Transverse colon (tissue), 4 donors: ENCODE measurements at regions not wholly inside any gene's neighbourhood (a gene's known extent, or its start where the extent isn't known, plus 50 kb on each side); places are given as distances from the start of the nearest gene placed in this dataset.

ENCODE experiments used
- DNase-seq: peaks from one replicate; pipeline ENCODE4 v3.0.0-alpha.2; 2019
- H3K27ac ChIP-seq, 4 donors: fragments of 200-600 bp; sonication (generic); 2 replicates each; pipeline ENCODE4 v1.5.1; 2016 to 2018; ENCODE audit warnings: inconsistent platforms in 4 of 4
- H3K27me3 ChIP-seq: fragments of 200-600 bp; sonication (generic); 2 replicates; pipeline ENCODE4 v1.5.1; 2017; ENCODE audit warnings: inconsistent platforms
- H3K36me3 ChIP-seq, 4 donors: fragments of 200-600 bp; sonication (generic); 2 replicates each; pipeline ENCODE4 v1.5.1; 2017 to 2019; ENCODE audit warnings: inconsistent platforms in 4 of 4
- H3K4me1 ChIP-seq, 4 donors: fragments of 200-600 bp; sonication (generic); 2 replicates each; pipeline ENCODE4 v1.5.1; 2017 to 2020; ENCODE audit warnings: inconsistent platforms in 4 of 4
- H3K4me3 ChIP-seq, 4 donors: fragments of 200-600 bp; sonication (generic); 1 replicate in 1 of 4; 2 replicates in 3 of 4; pipeline versions ENCODE4 v1.5.1 to v1.6.1; 2017 to 2019; ENCODE audit warnings: inconsistent platforms in 4 of 4
- H3K9me3 ChIP-seq, 2 donors: fragments of 200-600 bp; sonication (generic); 2 replicates each; pipeline ENCODE4 v1.5.1; 2017 to 2019; ENCODE audit warnings: inconsistent platforms in 2 of 2
- EP300 ChIP-seq: sonication (generic); formaldehyde crosslinking; IDR thresholded peaks from one replicate; pipeline ENCODE4 v1.6.1; 2017; ENCODE audit warnings: antibody characterized with exemption, low read depth
- POLR2A ChIP-seq: fragments of 450-650 bp; IDR thresholded peaks from one replicate; pipeline ENCODE4 v1.6.1; 2016; ENCODE audit warnings: antibody characterized with exemption, mild to moderate bottlenecking, moderate library complexity
- POLR2AphosphoS5 ChIP-seq, 3 donors: sonication (generic); formaldehyde crosslinking; IDR thresholded peaks; one replicate each; pipeline ENCODE4 v1.6.1; 2016; ENCODE audit warnings: antibody characterized with exemption in 3 of 3
- WGBS, 2 donors: methylation state at CpG; one replicate each; pipeline ENCODE4 v1.1.5; 2018; ENCODE audit warnings: low coverage in 1 of 2; 5-methylcytosine and 5-hydroxymethylcytosine counted together
- in situ Hi-C, 4 donors: fragments of 200-750 bp; cut with MboI; loops; one replicate each; pipeline versions ENCODE4 v1.15.0 to v1.15.1; 2017; ENCODE audit warnings: low sequenced_read_pairs in 3 of 4, low pct_ligation_motif_present in 1 of 4, low pct_unique_long_range_greater_than_20kb in 1 of 4
- intact Hi-C: fragments of 100-400 bp; cut with DNase I; formaldehyde crosslinking; loops from one replicate; pipeline ENCODE4 v1.15.1; 2023; ENCODE audit warnings: low total_unique reads
- TF ChIP-seq, protein P1 (sequence below), 5 experiments: fragments of 200-600 bp in 3 of 5; fragments of 450-650 bp in 2 of 5; sonication (generic) in 3 of 5; IDR thresholded peaks; 1 replicate in 2 of 5; 2 replicates in 3 of 5; pipeline ENCODE4 v1.5.1; 2016 to 2017; ENCODE audit warnings: antibody characterized with exemption in 5 of 5, inconsistent platforms in 3 of 5, mild to moderate bottlenecking in 2 of 5, moderate library complexity in 1 of 5

GRCh38 chr1:232250838-232251237 lies 379.1 kb downstream of the SIPA1L2 start:
- intact Hi-C loops = no loop called here
- in situ Hi-C loops = no loop called here
- Histone ChIP-seq H3K27ac (no peak overlapping the region), H3K27me3 (no peaks in the 10 kb centered on the region), H3K4me1 (peaks cover 0 to 3% (median 0%) of the 10 kb centered on the region in 4 donors), H3K36me3 (no peaks in the 10 kb centered on the region), H3K4me3 (no peak overlapping the region), H3K9me3 (no peaks in the 10 kb centered on the region)
- TF ChIP-seq, protein P1, sequence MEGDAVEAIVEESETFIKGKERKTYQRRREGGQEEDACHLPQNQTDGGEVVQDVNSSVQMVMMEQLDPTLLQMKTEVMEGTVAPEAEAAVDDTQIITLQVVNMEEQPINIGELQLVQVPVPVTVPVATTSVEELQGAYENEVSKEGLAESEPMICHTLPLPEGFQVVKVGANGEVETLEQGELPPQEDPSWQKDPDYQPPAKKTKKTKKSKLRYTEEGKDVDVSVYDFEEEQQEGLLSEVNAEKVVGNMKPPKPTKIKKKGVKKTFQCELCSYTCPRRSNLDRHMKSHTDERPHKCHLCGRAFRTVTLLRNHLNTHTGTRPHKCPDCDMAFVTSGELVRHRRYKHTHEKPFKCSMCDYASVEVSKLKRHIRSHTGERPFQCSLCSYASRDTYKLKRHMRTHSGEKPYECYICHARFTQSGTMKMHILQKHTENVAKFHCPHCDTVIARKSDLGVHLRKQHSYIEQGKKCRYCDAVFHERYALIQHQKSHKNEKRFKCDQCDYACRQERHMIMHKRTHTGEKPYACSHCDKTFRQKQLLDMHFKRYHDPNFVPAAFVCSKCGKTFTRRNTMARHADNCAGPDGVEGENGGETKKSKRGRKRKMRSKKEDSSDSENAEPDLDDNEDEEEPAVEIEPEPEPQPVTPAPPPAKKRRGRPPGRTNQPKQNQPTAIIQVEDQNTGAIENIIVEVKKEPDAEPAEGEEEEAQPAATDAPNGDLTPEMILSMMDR (IDR thresholded peaks at IDR 0.05) = no peak
- TF ChIP-seq POLR2A = no peak
- no peak for TF ChIP-seq EP300
- TF ChIP-seq POLR2AphosphoS5 (IDR thresholded peaks at IDR 0.05) = no peak
- no peak for DNase-seq
- 91% methylated on average over 3 of the region's 3 CpGs; no CpG with 5 or more reads in 1 of the 2 donors for WGBS, 2 donors

- intact Hi-C loops = no loop called here
- no peak for DNase-seq
- in situ Hi-C loops = no loop called here
- no peaks in the 10 kb centered on the region for H3K27me3 ChIP-seq
- peaks cover 0 to 3% (median 0%) of the 10 kb centered on the region in 4 donors for H3K4me1 ChIP-seq
- no peak overlapping the region for H3K4me3 ChIP-seq
- H3K36me3 ChIP-seq = no peaks in the 10 kb centered on the region
- TF ChIP-seq POLR2AphosphoS5 (IDR thresholded peaks at IDR 0.05) (no peak), POLR2A (no peak), EP300 (no peak)
- TF ChIP-seq, protein P1 (IDR thresholded peaks at IDR 0.05) = no peak
- H3K27ac ChIP-seq = no peak overlapping the region
- 81 to 82% methylated on average over 12 to 13 of the region's 13 CpGs for WGBS, 2 donors
- H3K9me3 ChIP-seq = no peaks in the 10 kb centered on the region
These were observed 379.8 kb downstream of the SIPA1L2 start for GRCh38 chr1:232249861-232250777.

DNA sequence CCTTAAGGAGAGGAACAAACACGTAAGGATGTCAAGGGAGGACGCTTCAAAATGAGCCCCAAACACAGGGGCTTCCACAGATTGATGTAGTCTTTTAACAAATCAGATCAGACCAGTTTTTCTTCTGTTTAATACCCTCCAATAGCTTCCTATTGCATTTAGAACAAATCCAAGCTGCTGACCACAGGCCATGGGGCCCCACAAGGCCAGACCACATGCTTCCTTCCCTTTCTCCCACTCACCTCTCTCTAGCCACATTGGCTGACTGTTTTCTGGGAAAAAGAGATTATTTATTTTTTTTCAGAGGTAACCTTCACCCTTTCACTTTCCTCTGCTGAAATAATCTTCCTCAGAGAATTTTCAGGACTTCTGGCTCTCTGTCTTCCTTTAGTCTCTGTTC lies 380.6 kb downstream of the SIPA1L2 start:
- H3K27me3 ChIP-seq = no peaks in the 10 kb centered on the region
- H3K27ac ChIP-seq = no peak overlapping the region
- H3K4me1 ChIP-seq = peaks cover 0 to 3% (median 0%) of the 10 kb centered on the region in 4 donors
- 71 to 80% methylated on average over 1 to 2 of the region's 2 CpGs for WGBS, 2 donors
- H3K4me3 ChIP-seq = no peak overlapping the region
- TF ChIP-seq EP300 = no peak
- TF ChIP-seq POLR2A = no peak
- TF ChIP-seq POLR2AphosphoS5 (IDR thresholded peaks at IDR 0.05) = no peak
- TF ChIP-seq, protein P1 (IDR thresholded peaks at IDR 0.05) = no peak
- in situ Hi-C loops (no loop called here), intact Hi-C loops (no loop called here)
- no peaks in the 10 kb centered on the region for H3K36me3 ChIP-seq
- H3K9me3 ChIP-seq = no peaks in the 10 kb centered on the region
- no peak for DNase-seq

- H3K4me1 ChIP-seq = peaks cover 0 to 3% (median 0%) of the 10 kb centered on the region in 4 donors
- no peak overlapping the region for H3K4me3 ChIP-seq
- H3K27me3 ChIP-seq = no peaks in the 10 kb centered on the region
- 56 to 62% methylated on average over 5 of the region's 5 CpGs for WGBS, 2 donors
- intact Hi-C loops = no loop called here
- no peak for DNase-seq
- in situ Hi-C loops = no loop called here
- H3K27ac ChIP-seq = no peak overlapping the region
- no peaks in the 10 kb centered on the region for H3K36me3 ChIP-seq
- no peak for TF ChIP-seq POLR2AphosphoS5 (IDR thresholded peaks at IDR 0.05)
- H3K9me3 ChIP-seq = no peaks in the 10 kb centered on the region
These were observed 381.6 kb downstream of the SIPA1L2 start for GRCh38 chr1:232248276-232248820.
